Activated naive CD4-positive, alpha-beta T cell treated with anti-CD3 and anti-CD28 coated beads, Interleukin-2, amount 10 ng/mL, durations not matched to agents 7 days and 5 days (primary cell): ENCODE measurements at regions not wholly inside any gene's neighbourhood (a gene's known extent, or its start where the extent isn't known, plus 50 kb on each side); places are given as distances from the start of the nearest gene placed in this dataset.

ENCODE experiments used
- CTCF ChIA-PET: fragments of 350-600 bp; sonication (Branson Sonifier 250); formaldehyde crosslinking; loops from one replicate; lab custom pipeline; 2021; ENCODE audit warnings: antibody characterized with exemption; lab: Charles Lee
- DNase-seq: peaks from one replicate; pipeline ENCODE4 v3.0.0-alpha.2; 2020
- H3K27ac Mint-ChIP-seq: one replicate; pipeline ENCODE4 v1.8.0; 2021; ENCODE audit warnings: mild to moderate bottlenecking, moderate library complexity, mixed read lengths
- H3K27me3 Mint-ChIP-seq: one replicate; pipeline ENCODE4 v1.8.0; 2021; ENCODE audit warnings: mild to moderate bottlenecking, mixed read lengths
- H3K36me3 Mint-ChIP-seq: one replicate; pipeline ENCODE4 v1.8.0; 2021; ENCODE audit warnings: mixed read lengths
- H3K4me1 Mint-ChIP-seq: one replicate; pipeline ENCODE4 v1.8.0; 2021; ENCODE audit warnings: mixed read lengths
- H3K4me3 Mint-ChIP-seq: one replicate; pipeline ENCODE4 v1.8.0; 2021; ENCODE audit warnings: mild to moderate bottlenecking, moderate library complexity, mixed read lengths
- H3K9me3 Mint-ChIP-seq: one replicate; pipeline ENCODE4 v1.8.0; 2021; ENCODE audit warnings: mixed read lengths

- no peaks in the 10 kb centered on the region for H3K4me1 Mint-ChIP-seq
- CTCF ChIA-PET, result no interaction called here
- H3K27me3 Mint-ChIP-seq, result no peaks in the 10 kb centered on the region
- H3K36me3 Mint-ChIP-seq, result no peaks in the 10 kb centered on the region
- H3K27ac Mint-ChIP-seq, result no peak overlapping the region
- no peak overlapping the region for H3K4me3 Mint-ChIP-seq
- DNase-seq, result no peak
- H3K9me3 Mint-ChIP-seq, result no peaks in the 10 kb centered on the region
Measured at GRCh38 chr10:20955355-20955893, 58.3 kb upstream of the NEBL start.

GRCh38 chr10:20954519-20954918 is 57.4 kb upstream of the NEBL start:
- Mint-ChIP-seq H3K36me3 (no peaks in the 10 kb centered on the region), H3K27me3 (no peaks in the 10 kb centered on the region), H3K9me3 (no peaks in the 10 kb centered on the region), H3K4me3 (no peak overlapping the region), H3K4me1 (no peaks in the 10 kb centered on the region), H3K27ac (no peak overlapping the region)
- no peak for DNase-seq
- CTCF ChIA-PET, result no interaction called here

- Mint-ChIP-seq H3K27me3 (no peaks in the 10 kb centered on the region), H3K27ac (no peak overlapping the region), H3K36me3 (no peaks in the 10 kb centered on the region), H3K4me3 (no peak overlapping the region), H3K9me3 (no peaks in the 10 kb centered on the region), H3K4me1 (no peaks in the 10 kb centered on the region)
- CTCF ChIA-PET, result no interaction called here
- DNase-seq, result no peak
Measured at GRCh38 chr10:20953120-20953519, 56.0 kb upstream of the NEBL start.

- no peaks in the 10 kb centered on the region for H3K27me3 Mint-ChIP-seq
- H3K9me3 Mint-ChIP-seq, result no peaks in the 10 kb centered on the region
- H3K36me3 Mint-ChIP-seq, result no peaks in the 10 kb centered on the region
- no peaks in the 10 kb centered on the region for H3K4me1 Mint-ChIP-seq
- no peak for DNase-seq
- CTCF ChIA-PET, result no interaction called here
- no peak overlapping the region for H3K27ac Mint-ChIP-seq
- no peak overlapping the region for H3K4me3 Mint-ChIP-seq
Measured at GRCh38 chr10:20949967-20950366, 52.9 kb upstream of the NEBL start.

- Mint-ChIP-seq H3K36me3 (no peaks in the 10 kb centered on the region), H3K9me3 (no peaks in the 10 kb centered on the region), H3K4me1 (no peaks in the 10 kb centered on the region), H3K27ac (no peak overlapping the region), H3K27me3 (no peaks in the 10 kb centered on the region), H3K4me3 (no peak overlapping the region)
- CTCF ChIA-PET, result no interaction called here
- no peak for DNase-seq
Measured at GRCh38 chr10:20948686-20949327, 51.7 kb upstream of the NEBL start.
